KMS-11 (cell line): ENCODE measurements at regions not wholly inside any gene's neighbourhood (a gene's known extent, or its start where the extent isn't known, plus 50 kb on each side); places are given as distances from the start of the nearest gene placed in this dataset.

Source experiments
- H2AFZ ChIP-seq: fragments of 200-600 bp; sonication (generic); 2 replicates; pipeline ENCODE4 v1.6.1; 2016; ENCODE audit warnings: antibody characterized with exemption, mixed run types, low read depth
- H3K27ac ChIP-seq: fragments of 200-600 bp; sonication (generic); 2 replicates; pipeline ENCODE4 v1.6.1; 2016; ENCODE audit warnings: mild to moderate bottlenecking, mixed run types
- H3K27me3 ChIP-seq: fragments of 200-600 bp; sonication (generic); 2 replicates; pipeline ENCODE4 v1.6.1; 2017; ENCODE audit warnings: mild to moderate bottlenecking, low read depth, mixed run types, moderate library complexity; ENCODE audit not compliant: insufficient read depth
- H3K36me3 ChIP-seq: fragments of 200-600 bp; sonication (generic); 2 replicates; pipeline ENCODE4 v1.6.1; 2017; ENCODE audit warnings: mild to moderate bottlenecking, mixed run types; ENCODE audit not compliant: insufficient read depth
- H3K4me1 ChIP-seq: fragments of 200-600 bp; sonication (generic); 2 replicates; pipeline ENCODE4 v1.6.1; 2016; ENCODE audit warnings: mild to moderate bottlenecking, low read depth, mixed run types; ENCODE audit not compliant: poor library complexity, severe bottlenecking
- H3K4me2 ChIP-seq: fragments of 200-600 bp; sonication (generic); 2 replicates; pipeline ENCODE4 v1.7.0; 2016; ENCODE audit warnings: mild to moderate bottlenecking, mixed run types
- H3K4me3 ChIP-seq: fragments of 200-600 bp; sonication (generic); IDR thresholded peaks from 2 replicates; pipeline ENCODE4 v1.6.1; 2017; ENCODE audit warnings: low read depth, low read length, mixed read lengths; ENCODE audit not compliant: insufficient read depth
- H3K79me2 ChIP-seq: fragments of 200-600 bp; sonication (generic); 2 replicates; pipeline ENCODE4 v1.6.1; 2016; ENCODE audit warnings: low read depth, mixed run types; ENCODE audit not compliant: insufficient read depth
- H3K9ac ChIP-seq: fragments of 200-600 bp; sonication (generic); 2 replicates; pipeline ENCODE4 v1.6.1; 2016; ENCODE audit warnings: mild to moderate bottlenecking, mixed run types
- H4K20me1 ChIP-seq: fragments of 200-600 bp; sonication (generic); 2 replicates; pipeline ENCODE4 v1.6.1; 2016; ENCODE audit warnings: mild to moderate bottlenecking, mixed run types; ENCODE audit not compliant: insufficient read depth
- TF ChIP-seq, protein P1 (sequence below): fragments of 200-600 bp; sonication (generic); conservative IDR thresholded peaks from 2 replicates; pipeline ENCODE4 v1.6.1; 2017; ENCODE audit warnings: low read depth, mild to moderate bottlenecking, antibody characterized with exemption, low read length, moderate library complexity, mixed read lengths

GRCh38 chr22:22358686-22359085 lies 114.1 kb downstream of the VPREB1 start:
- Histone ChIP-seq H3K36me3 (no peaks in the 10 kb centered on the region), H3K4me3 (no peak overlapping the region), H3K9ac (no peak overlapping the region), H2AFZ (no peak overlapping the region), H3K79me2 (no peaks in the 10 kb centered on the region), H3K27me3 (no peaks in the 10 kb centered on the region), H3K4me2 (no peak overlapping the region), H3K27ac (no peak overlapping the region), H3K4me1 (peaks cover 5% of the 10 kb centered on the region), H4K20me1 (no peaks in the 10 kb centered on the region)
- TF ChIP-seq, protein P1, sequence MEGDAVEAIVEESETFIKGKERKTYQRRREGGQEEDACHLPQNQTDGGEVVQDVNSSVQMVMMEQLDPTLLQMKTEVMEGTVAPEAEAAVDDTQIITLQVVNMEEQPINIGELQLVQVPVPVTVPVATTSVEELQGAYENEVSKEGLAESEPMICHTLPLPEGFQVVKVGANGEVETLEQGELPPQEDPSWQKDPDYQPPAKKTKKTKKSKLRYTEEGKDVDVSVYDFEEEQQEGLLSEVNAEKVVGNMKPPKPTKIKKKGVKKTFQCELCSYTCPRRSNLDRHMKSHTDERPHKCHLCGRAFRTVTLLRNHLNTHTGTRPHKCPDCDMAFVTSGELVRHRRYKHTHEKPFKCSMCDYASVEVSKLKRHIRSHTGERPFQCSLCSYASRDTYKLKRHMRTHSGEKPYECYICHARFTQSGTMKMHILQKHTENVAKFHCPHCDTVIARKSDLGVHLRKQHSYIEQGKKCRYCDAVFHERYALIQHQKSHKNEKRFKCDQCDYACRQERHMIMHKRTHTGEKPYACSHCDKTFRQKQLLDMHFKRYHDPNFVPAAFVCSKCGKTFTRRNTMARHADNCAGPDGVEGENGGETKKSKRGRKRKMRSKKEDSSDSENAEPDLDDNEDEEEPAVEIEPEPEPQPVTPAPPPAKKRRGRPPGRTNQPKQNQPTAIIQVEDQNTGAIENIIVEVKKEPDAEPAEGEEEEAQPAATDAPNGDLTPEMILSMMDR: no peak

DNA sequence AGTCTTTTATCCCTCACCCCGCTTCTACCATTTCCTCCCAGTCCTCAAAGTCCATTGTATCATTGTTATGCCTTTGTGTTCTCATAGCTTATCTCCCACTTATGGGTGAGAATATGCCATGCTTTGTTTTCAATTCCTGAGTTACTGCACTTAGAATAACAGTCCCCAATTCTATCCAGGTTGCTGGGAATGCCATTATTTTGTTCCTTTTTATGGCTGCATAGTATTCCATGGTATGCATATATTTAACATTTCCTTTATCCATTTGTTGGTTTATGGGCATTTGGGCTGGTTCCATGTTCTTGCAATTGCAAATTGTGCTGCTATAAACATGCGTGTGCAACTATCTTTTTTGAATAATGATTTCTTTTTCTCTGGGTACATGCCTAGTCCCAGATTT lies 114.9 kb downstream of the VPREB1 start:
- H3K4me3 ChIP-seq: no peak overlapping the region
- H3K27ac ChIP-seq: no peak overlapping the region
- H2AFZ ChIP-seq: no peak overlapping the region
- TF ChIP-seq, protein P1: no peak
- H3K4me2 ChIP-seq: no peak overlapping the region
- H3K4me1 ChIP-seq: peaks cover 5% of the 10 kb centered on the region
- H3K27me3 ChIP-seq: no peaks in the 10 kb centered on the region
- no peak overlapping the region for H3K9ac ChIP-seq
- H3K79me2 ChIP-seq: no peaks in the 10 kb centered on the region
- no peaks in the 10 kb centered on the region for H3K36me3 ChIP-seq
- H4K20me1 ChIP-seq: no peaks in the 10 kb centered on the region

- Histone ChIP-seq H3K27ac (no peak overlapping the region), H2AFZ (no peak overlapping the region), H3K36me3 (no peaks in the 10 kb centered on the region), H3K79me2 (no peaks in the 10 kb centered on the region), H3K9ac (no peak overlapping the region), H3K27me3 (no peaks in the 10 kb centered on the region), H4K20me1 (no peaks in the 10 kb centered on the region), H3K4me2 (no peak overlapping the region), H3K4me1 (peaks cover 5% of the 10 kb centered on the region), H3K4me3 (no peak overlapping the region)
- TF ChIP-seq, protein P1: no peak
These were observed 115.4 kb downstream of the VPREB1 start for GRCh38 chr22:22360014-22360413.

DNA sequence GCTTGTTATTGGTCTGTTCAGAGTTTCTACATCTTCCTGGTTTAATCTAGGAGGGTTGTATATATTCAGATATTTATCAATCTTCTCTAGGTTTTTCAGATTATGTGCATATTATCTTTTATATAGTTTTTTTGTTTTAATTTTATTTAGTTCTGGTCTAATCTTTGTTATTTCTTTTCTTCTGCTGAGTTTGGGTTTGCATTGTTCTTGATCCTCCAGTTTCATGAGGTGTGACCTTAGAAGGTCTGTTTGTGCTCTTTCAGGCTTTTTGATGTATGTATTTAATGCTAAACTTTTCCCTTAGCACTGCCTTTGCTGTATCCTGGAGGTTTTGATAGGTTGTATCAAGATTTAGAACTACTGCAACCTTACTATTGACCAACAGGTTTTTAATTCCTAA lies 117.7 kb downstream of the VPREB1 start:
- no peaks in the 10 kb centered on the region for H3K27me3 ChIP-seq

More for the DNA sequence above, 117.7 kb downstream of the VPREB1 start:
- H3K9ac ChIP-seq: no peak overlapping the region
- no peaks in the 10 kb centered on the region for H3K36me3 ChIP-seq
- TF ChIP-seq, protein P1: no peak
- no peak overlapping the region for H2AFZ ChIP-seq
- H3K4me1 ChIP-seq: no peaks in the 10 kb centered on the region
- no peak overlapping the region for H3K27ac ChIP-seq
- no peak overlapping the region for H3K4me2 ChIP-seq
- no peaks in the 10 kb centered on the region for H4K20me1 ChIP-seq
- no peak overlapping the region for H3K4me3 ChIP-seq
- no peaks in the 10 kb centered on the region for H3K79me2 ChIP-seq
